ENCODE measurements at regions not wholly inside any gene's neighbourhood (a gene's known extent, or its start where the extent isn't known, plus 50 kb on each side); places are given as distances from the start of the nearest gene placed in this dataset.
"Not testable (repeated sequence)": the region's sequence is repeated elsewhere in the genome, so short reads cannot be mapped to it uniquely, and the experiment has no call there.

- no peak for DNase-seq (ENCODE audit: low spot score)
Observed at GRCh38 chr7:16091701-16092310, 329.5 kb downstream of the CRPPA start.

GRCh38 chr7:16089801-16090200, 331.5 kb downstream of the CRPPA start:
- DNase-seq (ENCODE audit: low spot score) = no peak

GRCh38 chr7:16089191-16089590, 332.1 kb downstream of the CRPPA start:
- DNase-seq (ENCODE audit: low spot score) = no peak

GRCh38 chr7:16086743-16087142, 334.6 kb downstream of the CRPPA start:
- no peak for DNase-seq (ENCODE audit: low spot score)

GRCh38 chr7:16085780-16086179, 335.6 kb downstream of the CRPPA start:
- DNase-seq (ENCODE audit: low spot score) = not testable (repeated sequence)

GRCh38 chr7:16084875-16085274, 336.5 kb downstream of the CRPPA start:
- no peak for DNase-seq (ENCODE audit: low spot score)

GRCh38 chr7:16084370-16084769, 337.0 kb downstream of the CRPPA start:
- DNase-seq (ENCODE audit: low spot score) = no peak

- DNase-seq (ENCODE audit: low spot score) = no peak
Observed at GRCh38 chr7:16083931-16084330, 337.4 kb downstream of the CRPPA start.

GRCh38 chr7:16080131-16080530, 341.2 kb downstream of the CRPPA start:
- DNase-seq (ENCODE audit: low spot score) = no peak

- DNase-seq (ENCODE audit: low spot score) = no peak
Observed at GRCh38 chr7:16079723-16080122, 341.6 kb downstream of the CRPPA start.

- DNase-seq (ENCODE audit: low spot score) = no peak
Observed at GRCh38 chr7:16078076-16078952, 343.0 kb downstream of the CRPPA start.

- DNase-seq (ENCODE audit: low spot score) = peak; percentile 6
Observed at GRCh38 chr7:16071246-16071857, 350.0 kb downstream of the CRPPA start.

GRCh38 chr7:16070806-16071205, 350.5 kb downstream of the CRPPA start:
- DNase-seq (ENCODE audit: low spot score) = no peak

- no peak for DNase-seq (ENCODE audit: low spot score)
Observed at GRCh38 chr7:16069998-16070397, 351.3 kb downstream of the CRPPA start.

- DNase-seq (ENCODE audit: low spot score) = no peak
Observed at GRCh38 chr7:16068183-16068582, 353.2 kb downstream of the CRPPA start.

GRCh38 chr7:16067711-16068110, 353.6 kb downstream of the CRPPA start:
- DNase-seq (ENCODE audit: low spot score) = no peak

- no peak for DNase-seq (ENCODE audit: low spot score)
Observed at GRCh38 chr7:16066805-16067459, 354.4 kb downstream of the CRPPA start.

GRCh38 chr7:16065939-16066338, 355.4 kb downstream of the CRPPA start:
- DNase-seq (ENCODE audit: low spot score) = no peak

- DNase-seq (ENCODE audit: low spot score) = no peak
Observed at GRCh38 chr7:16063716-16064675, 357.3 kb downstream of the CRPPA start.

GRCh38 chr7:16063221-16063620, 358.1 kb downstream of the CRPPA start:
- no peak for DNase-seq (ENCODE audit: low spot score)

GRCh38 chr7:16062269-16062668, 359.1 kb downstream of the CRPPA start:
- no peak for DNase-seq (ENCODE audit: low spot score)

Data from germinal center (tissue), 1 donor.